ENCODE measurements at regions not wholly inside any gene's neighbourhood (a gene's known extent, or its start where the extent isn't known, plus 50 kb on each side); places are given as distances from the start of the nearest gene placed in this dataset.

DNA sequence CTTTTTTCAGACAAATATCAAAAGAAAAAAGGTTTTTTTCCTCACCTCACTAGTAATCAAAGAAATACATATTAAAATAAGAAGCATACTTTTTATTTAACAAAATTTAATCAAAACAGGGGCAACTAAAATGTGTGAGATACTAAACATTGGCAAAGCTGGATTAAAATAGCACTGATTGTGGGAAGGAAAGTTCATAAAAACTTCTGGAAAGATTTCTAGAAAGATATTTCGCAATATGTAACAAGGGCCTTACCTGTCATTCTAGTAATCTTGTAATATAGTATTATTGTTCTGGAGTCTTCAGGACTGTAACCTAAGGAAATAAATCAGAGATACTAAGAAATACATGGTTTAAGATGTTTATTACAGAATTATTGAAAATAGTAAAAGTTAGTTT is 482.5 kb downstream of the SUCLA2 start:
- TF ChIP-seq SUZ12 (IDR thresholded peaks at IDR 0.05; ENCODE audit: extremely low read depth, insufficient read depth, insufficient read length) = no peak
- no peak for TF ChIP-seq ZNF274 (IDR thresholded peaks at IDR 0.05; ENCODE audit: low read depth, low read length)
